ENCODE measurements at regions not wholly inside any gene's neighbourhood (a gene's known extent, or its start where the extent isn't known, plus 50 kb on each side); places are given as distances from the start of the nearest gene placed in this dataset.

- Histone ChIP-seq H4K20me1 (ENCODE audit: insufficient read depth) (no peaks in the 10 kb centered on the region), H3K36me3 (ENCODE audit: control insufficient read depth in 1 of 2, insufficient read depth in 2 of 2, low read length in 2 of 2) (no peaks in the 10 kb centered on the region), H3K9me3 (ENCODE audit: control insufficient read depth in 1 of 2, insufficient read depth in 1 of 2, low read depth in 1 of 2, low read length in 2 of 2) (no peaks in the 10 kb centered on the region), H3K79me2 (ENCODE audit: insufficient read depth, low read length) (no peaks in the 10 kb centered on the region), H3K27me3 (ENCODE audit: insufficient read depth, low read length) (no peaks in the 10 kb centered on the region), H2AFZ (ENCODE audit: low read depth, low read length, poor library complexity, severe bottlenecking) (peak overlapping the region; percentile 38), H3K9me2 (ENCODE audit: insufficient read depth) (no peaks in the 10 kb centered on the region), H3K27ac (ENCODE audit: low read depth, low read length) (no peak overlapping the region; the same call in 1 of the 2 replicates), H3K9ac (ENCODE audit: low read length) (no peak overlapping the region), H3K4me2 (ENCODE audit: low read length) (peak overlapping the region; percentile 6), H3K4me3 (replicated peaks in 1 of 2; ENCODE audit: low read depth in 1 of 2, low read length in 2 of 2) (no peak overlapping the region), H3K4me1 (ENCODE audit: control insufficient read depth in 1 of 2, insufficient read depth in 2 of 2, low read length in 2 of 2) (peaks cover 0 to 18% of the 10 kb centered on the region in 2 experiments; a peak in 2 of 4 replicates)
- CTCF ChIA-PET: no interaction called here
- POLR2A ChIA-PET: no interaction called here
- no TSS peak for BruUV-seq (replicated peaks)
- TF ChIP-seq CBX3 (IDR thresholded peaks at IDR 0.05; ENCODE audit: low read depth) (no peak), SRF (IDR thresholded peaks at IDR 0.05; ENCODE audit: low read depth) (0 out of 2 replicates have a peak, but pooled peaks have one; percentile 17), ATF3 (IDR thresholded peaks at IDR 0.05) (no peak), EZH2phosphoT487 (IDR thresholded peaks at IDR 0.05; ENCODE audit: borderline replicate concordance) (no peak), SP1 (IDR thresholded peaks at IDR 0.05; ENCODE audit: low read depth) (peak; percentile 14; the same call in 1 of the 2 replicates), YY1 (IDR thresholded peaks at IDR 0.05; ENCODE audit: extremely low read depth, insufficient replicate concordance, low read depth, low read length) (no peak), CTCF (IDR thresholded peaks at IDR 0.05 in 2 of 3, conservative IDR thresholded peaks at IDR 0.05 in 1 of 3; ENCODE audit: borderline replicate concordance in 1 of 3, insufficient read depth in 1 of 3, low read depth in 2 of 3, low read length in 2 of 3) (no peak), ELF1 (IDR thresholded peaks at IDR 0.05; ENCODE audit: borderline replicate concordance, low read depth) (no peak), CEBPB (IDR thresholded peaks at IDR 0.05; ENCODE audit: low read depth) (0 out of 2 replicates have a peak, but pooled peaks have one; percentile 21), POLR2A (IDR thresholded peaks at IDR 0.05; ENCODE audit: borderline replicate concordance, extremely low read depth, insufficient read depth, insufficient read length) (no peak), JUND (IDR thresholded peaks at IDR 0.05) (peak; percentile 38; the same call in 1 of the 2 replicates), SIN3A (IDR thresholded peaks at IDR 0.05; ENCODE audit: low read depth) (no peak), EGR1 (IDR thresholded peaks at IDR 0.05; ENCODE audit: low read depth) (no peak), ZFX (IDR thresholded peaks at IDR 0.05) (no peak), FOSL1 (IDR thresholded peaks at IDR 0.05; ENCODE audit: low read depth) (peak; percentile 41)
- intact Hi-C loops (cut with micrococcal nuclease): no loop called here
- DNase-seq (ENCODE audit: low read depth, low spot score) (peak; percentile 73), ATAC-seq (peak; percentile 87)
- RAD21 ChIA-PET (ENCODE audit: low non-redundant PET in 1 of 2, low total read pairs in 2 of 2, uncharacterized antibody in 2 of 2, unreplicated experiment in 2 of 2): no interaction called here
Observed at GRCh38 chr12:71303199-71303598, 136.4 kb upstream of the LGR5 start.

Data from HCT116 (cell line).